GM19467 (cell line): ENCODE measurements at regions not wholly inside any gene's neighbourhood (a gene's known extent, or its start where the extent isn't known, plus 50 kb on each side); places are given as distances from the start of the nearest gene placed in this dataset.

ENCODE experiments used
- ATAC-seq: cut with Tn5 transposase; IDR thresholded peaks from one replicate; pipeline ENCODE4 v1.9.1; 2021; ENCODE audit warnings: mild to moderate bottlenecking, moderate library complexity; ENCODE audit not compliant: unreplicated experiment

DNA sequence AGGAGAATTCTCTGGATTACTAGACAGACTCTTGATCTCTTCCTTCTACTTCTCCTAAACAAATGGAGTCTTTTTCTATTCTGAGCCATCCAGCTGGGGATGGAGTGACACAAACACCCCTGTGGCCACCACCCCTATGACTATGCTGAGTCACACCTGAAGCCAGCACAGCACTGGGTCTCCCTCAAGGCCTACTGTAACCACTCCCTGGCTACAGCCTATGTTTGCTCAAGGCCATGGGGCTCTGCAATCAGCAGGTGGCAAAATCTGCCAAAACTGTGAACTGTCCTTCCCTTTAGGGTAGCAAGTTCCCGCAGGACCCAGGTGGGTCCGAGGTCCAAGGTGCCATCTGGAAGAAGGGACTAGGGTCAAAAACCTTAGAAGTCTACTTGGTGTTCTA lies 132.3 kb downstream of the TINAG start:
- no peak for ATAC-seq

DNA sequence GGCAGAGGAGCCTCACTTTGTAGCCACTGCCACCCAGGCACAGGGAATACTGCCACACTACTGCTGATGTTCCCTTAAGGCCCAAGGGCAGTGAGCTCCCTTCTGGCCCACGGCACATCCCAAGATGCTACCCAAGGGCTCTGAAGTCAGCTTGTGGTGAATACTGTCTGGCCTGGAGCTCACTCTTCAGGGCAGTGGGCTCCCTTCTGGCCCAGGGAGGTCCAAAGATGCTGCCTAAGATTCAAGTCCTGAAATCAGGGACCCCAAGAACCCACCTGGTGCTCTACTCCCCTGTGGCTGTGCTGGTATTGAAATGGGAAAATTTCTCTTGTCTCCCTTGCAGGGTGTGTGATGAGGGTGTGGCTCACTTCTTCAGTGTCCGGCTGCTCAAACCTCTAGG lies 132.8 kb downstream of the TINAG start:
- no peak for ATAC-seq

DNA sequence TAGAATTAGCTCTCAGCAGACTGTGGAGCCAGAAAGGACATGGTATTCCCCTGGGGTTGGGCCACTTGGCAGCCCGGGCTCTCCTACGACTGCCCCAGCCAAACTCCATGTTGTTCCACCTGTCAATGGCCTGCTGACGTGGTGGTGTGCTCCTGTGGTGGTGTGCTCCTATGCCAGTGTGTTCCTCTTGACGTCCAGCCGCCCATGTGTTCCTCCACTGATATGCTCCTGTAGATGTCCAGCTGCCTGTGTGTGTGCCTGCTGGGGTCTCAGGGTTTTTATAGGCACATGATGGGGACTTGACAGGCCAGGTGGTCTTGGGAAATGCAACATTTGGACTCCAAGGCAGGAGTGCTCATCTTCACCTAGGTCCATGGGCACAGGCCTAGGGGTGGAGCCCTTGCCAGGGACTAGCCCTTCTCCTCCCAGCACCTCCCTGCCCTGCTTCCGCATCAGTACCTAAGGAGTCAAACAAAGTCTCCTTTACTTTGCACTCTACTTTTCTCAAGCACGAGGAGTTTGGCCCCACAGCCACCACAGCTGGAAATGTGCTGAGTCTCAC lies 133.5 kb downstream of the TINAG start:
- ATAC-seq = no peak

DNA sequence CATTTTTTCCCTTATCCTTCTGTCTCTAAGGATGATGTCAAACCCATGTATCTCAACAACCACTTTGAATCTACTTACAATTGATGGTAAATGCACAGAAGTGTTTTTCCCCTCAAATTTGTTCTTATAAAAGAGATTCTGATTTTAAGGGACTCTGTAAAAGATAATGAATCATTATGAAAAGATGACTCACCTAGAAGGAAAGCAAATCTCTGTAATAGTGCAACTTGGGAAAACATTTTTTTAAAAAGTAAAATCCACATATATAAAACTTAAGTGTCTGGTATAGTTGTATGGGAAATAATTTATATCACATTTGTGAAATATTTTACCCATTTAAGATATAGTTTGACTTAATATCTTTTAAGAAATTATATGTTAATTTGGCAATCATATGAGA lies 137.0 kb downstream of the TINAG start:
- ATAC-seq = no peak

DNA sequence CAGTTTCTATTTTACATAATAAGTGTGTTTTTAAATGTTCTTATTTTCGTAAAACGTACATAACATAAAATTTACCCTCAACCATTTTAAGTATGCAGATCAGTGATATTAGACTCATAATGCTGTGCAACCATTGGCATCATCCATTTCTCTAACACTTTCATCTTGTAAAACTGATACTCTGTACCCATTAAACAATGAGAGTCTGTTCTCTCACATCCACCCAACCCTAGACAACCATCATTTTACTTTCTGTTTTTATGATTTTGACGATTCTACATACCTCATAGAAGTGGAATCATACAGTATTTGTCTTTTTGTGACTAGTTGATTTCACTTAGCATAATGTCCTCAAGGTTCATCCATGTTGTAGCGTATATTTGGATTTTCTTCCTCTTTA lies 140.4 kb downstream of the TINAG start:
- ATAC-seq = no peak

DNA sequence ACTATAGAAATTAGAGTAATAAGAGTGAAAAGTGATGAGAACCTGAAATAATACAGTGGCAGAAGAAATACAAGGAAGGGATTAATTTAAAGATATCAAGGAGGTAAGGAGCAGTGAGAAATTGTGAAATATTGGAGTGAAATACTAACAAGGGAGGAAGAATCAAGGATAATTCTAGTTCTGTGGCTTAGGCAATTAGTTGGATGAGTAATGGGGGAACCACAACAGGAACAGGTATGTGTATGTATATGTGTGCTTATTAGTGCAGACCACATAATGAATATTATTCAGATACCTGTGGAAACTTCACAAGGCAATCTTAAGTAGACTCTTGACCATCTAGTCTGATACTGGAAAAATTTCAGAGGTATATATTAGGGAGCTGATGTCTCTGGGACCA lies 143.3 kb downstream of the TINAG start:
- no peak for ATAC-seq

DNA sequence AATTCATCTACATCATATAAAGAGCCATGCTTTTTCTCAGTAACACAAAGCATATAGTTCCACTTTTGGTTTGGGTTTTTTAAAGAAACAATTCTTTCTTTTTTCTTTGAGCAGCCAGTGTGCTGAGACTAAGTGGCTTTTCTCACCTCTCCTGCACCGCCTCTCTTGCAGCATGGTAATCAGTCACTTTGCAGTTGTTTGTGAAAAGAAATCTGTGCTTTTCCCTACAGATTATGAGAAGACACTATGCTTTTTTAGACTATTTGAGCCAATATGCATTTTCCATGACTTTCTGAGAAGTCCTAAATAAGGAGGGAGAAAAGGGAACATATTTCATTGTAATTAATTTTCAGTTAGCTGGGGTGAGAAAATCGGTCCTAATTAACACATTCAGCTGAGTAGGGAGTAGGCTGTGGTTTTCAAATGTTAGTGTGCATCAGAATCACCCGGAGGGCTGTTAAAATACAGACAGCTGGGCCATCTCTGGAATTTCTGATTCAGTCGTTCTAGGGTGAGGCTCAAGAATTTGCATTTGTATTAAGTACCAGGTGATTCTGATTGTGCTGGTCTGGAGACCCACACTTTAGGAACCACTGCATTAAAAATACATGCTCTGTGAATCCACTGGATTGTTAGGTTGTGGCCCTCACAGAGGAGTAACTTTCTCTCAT lies 155.2 kb downstream of the TINAG start:
- no peak for ATAC-seq

DNA sequence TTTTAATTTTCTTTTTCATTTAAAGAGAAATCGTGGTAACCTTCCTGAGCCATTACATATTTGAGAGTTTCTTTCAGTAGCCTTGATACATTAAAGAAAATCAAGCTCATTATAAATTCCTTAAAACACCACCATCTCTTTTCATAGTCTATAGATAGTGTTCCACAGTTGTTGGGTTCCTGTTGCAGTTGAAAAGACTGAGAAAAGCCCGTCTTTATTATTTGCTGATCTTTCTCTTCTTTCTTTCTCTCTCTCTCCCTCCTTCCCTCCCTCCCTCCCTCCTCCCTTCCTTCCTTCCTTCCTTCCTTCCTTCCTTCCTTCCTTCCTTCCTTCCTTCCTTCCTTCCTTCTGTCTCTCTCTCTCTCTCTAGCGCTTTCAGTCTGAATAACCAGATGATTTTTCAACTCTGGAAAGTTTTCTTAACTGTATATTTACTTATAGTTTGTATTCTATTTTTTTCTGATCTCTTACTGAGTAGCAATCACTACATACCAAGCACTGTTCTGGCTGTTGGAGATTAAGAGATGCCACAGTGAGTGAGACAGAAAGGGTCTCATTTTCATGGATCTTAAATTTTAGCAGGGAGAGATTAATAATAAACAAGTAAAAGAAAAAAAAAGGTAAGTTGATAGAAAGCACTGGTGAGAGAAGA lies 157.5 kb downstream of the TINAG start:
- ATAC-seq = no peak

DNA sequence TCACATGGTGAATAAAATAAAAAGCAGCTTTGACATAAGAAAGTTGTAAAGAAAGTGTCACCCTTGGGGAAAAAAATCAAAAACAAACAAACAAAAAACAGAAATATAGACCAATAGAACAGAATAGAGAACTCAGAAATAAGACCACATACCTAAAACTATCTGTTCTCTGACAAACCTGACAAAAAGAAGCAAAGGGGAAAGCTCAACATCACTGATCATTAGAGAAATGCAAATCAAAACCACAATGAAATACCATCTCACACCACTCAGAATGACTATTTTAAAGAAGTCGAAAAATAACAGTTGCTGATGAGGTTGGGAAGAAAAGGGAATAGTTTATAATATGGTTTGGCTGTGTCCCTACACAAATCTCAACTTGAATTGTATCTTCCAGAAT lies 159.1 kb downstream of the TINAG start:
- ATAC-seq = no peak

DNA sequence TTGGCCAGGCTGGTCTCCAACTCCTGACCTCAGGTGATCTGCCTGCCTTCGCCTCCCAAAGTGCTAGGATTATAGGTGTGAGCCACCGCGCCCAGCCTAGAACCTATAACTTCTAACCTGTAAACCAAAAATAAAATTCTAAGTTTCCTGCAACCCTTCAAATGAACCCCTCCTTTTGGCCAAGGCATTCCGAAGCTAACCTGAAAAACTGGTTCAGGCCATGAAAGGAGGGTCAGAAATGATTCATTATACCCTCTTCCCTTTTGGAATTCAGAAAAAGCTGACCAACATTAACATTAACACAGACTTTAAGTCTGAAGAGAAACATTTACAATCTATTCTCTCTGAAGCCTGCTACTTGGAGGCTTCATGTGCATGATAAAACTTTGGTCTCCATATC lies 165.1 kb downstream of the TINAG start:
- ATAC-seq = no peak

DNA sequence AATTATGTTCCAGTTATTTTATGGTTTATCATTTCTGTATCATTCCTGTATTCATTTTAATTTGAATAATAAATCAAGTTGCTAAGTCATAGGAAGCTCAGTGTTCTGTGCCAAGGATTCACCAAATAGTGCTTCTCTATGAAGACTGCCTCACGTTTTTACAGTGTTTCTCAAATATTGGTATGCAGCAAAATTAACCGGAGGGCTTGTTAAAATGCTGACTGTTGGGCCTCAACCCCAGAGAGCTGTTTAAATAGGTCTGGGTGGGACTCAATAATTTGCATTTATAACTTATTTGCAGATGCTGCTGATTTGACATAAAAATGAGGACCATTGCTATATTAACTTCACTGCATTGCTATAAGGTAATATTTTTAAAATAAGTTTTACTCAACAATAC lies 166.7 kb downstream of the TINAG start:
- ATAC-seq = no peak

DNA sequence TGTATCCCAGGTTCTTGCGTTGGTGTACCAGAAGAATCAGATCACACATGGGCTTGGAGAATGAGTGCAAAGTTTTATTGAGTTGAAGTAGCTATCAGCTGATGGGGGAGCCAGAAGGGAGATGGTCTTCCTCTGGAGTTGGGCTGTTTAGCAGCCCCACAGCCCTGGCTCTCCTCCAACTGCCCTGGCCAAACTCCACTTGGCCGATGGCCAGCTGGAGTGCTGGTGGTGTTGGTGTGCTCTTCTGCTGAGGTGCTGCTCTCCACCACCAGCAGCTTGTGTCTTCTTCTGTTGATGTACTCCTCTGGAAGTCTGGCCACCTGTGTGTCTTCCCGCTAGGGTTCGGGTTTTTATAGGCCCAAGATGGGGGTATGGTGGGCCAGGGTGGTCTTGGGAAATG lies 172.8 kb downstream of the TINAG start:
- ATAC-seq = no peak

DNA sequence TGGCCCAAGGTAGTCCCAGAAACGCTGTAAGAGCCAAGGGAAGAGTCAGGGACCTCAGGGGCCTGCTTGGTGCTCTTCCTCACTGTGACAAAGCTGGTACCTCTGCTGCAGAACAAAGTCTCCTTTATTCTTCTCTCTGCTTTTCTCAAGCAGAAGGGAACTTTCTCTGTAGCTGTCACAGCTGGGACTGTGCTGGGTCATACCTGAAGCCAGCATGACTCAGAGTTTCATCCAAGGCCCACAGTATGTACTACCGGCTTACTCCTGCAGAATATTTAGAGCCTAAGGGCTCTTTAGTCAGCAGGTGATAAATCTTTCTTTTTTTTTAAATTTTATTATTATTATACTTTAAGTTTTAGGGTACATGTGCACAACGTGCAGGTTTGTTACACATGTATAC lies 183.2 kb downstream of the TINAG start:
- ATAC-seq = no peak

DNA sequence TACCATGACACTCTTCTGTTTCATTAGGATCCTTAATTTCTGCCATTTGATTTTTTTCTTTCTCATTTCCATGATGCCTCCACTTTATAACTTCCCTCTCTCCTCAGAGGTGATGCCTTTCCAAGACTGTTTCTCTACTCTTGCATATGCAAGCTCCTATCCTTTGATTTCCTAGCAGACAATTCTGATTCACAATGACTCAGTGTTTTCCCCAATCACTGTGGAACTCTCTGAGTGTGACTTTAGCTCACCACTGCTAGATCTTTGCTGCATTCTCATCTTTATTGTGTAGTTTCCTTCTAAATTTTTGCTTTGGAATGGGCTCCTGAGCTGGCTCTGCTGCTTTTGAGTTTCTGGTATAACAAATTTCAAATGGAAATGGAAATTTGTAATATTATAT lies 184.9 kb downstream of the TINAG start:
- no peak for ATAC-seq

DNA sequence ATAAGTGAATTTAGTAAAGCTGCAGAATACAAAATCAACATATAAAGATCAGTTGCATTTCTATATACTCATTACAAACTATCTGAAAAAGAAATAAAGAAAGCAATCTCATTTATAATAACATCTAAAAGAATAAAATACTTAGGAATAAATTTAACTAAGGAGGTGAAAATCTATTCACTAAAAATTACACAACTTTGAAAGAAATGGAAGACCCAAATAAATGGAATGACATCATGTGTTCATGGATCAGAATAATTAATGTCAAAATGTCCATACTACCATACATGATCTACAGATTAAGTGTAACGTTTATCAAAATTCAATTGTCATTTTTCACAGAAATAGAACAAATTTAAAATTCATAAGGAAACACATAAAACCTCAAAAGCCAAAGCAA lies 194.9 kb downstream of the TINAG start:
- no peak for ATAC-seq

DNA sequence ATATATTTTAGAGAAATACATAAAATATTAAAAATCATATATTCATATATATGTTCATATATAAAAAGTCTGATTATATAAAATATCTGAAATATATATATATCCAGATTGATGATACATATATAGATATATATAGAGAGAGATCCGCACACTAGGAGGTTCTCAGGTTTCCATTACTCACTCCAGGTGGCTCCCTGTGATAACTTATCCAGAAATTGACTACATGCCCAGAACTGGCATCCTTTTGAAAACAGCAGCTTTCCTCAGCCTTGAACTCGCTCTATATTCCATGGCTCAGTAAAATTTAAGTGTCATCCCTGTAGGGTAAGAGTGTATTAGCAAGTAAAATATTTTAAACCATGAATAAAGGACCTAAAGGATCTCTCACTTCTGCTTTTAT lies 206.8 kb downstream of the TINAG start:
- no peak for ATAC-seq

DNA sequence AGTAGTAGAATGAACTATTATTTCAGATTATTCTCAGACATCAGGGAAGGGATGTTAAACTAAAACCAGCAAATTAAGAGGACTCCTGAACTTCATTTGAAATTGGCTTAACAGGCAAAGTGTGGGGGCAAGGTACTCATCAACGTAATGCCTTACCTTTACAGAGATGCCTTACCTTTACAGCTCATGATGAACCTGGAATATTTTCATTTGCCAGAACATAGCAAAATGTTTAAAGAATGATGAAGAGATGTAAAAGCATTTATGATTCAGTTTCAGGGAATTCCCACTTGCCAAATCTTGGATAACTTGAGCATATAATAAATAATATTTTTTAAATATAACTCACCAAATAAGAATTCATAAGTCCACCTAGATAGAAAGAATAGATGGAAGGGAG lies 207.5 kb downstream of the TINAG start:
- ATAC-seq = no peak

DNA sequence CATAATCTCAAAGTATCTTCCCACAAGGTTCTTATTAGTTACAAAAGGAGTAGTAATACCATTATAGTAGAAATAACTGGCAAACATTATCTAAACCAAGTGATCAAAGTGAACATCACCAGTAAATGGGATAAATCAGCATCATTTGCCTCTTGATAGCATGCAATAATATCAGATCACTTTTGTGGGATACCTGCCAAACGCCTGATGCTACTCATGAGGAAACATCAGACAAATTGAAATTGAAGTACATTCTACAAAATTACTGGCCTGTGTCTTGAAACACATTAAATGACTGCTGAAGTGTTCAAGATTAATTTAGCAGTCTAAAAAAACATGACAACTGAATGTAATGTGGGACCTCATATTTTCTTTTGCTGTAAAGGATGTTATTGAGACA lies 208.1 kb downstream of the TINAG start:
- no peak for ATAC-seq

DNA sequence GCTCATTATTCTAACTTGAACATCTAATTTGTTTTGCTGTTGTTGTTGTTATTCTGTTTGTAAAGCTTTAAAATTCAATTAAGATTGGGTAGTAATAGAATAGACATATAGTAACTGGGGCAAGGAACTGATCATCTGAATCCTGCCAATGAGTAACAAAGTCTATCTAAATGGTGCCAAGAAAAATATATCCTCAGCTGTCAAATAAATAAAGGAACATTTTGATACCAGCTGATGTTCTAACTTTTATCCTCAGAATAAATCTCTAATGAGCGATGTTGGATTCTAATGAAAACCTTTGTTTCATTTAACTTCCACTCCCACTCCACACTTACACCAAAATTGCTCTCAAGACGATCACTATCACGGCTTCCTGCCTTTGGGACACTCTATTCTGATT lies 210.9 kb downstream of the TINAG start:
- no peak for ATAC-seq

DNA sequence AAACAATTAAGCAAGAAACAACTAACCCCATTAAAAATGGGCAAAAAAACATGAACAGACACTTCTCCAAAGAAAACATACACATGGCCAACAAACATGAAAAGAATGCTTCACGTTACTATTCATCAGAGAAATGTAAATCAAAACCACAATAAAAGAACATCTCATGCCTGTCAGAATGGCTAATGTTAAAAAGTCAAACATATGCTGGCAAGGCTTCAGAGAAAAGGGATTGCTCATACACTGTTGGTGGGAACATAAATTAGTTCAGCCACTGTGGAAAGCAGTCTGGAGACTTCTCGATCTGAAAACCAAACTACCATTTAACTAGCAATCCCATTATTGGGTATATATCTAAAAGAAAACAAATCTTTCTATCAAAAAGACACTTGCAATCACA lies 217.5 kb downstream of the TINAG start:
- ATAC-seq = no peak

DNA sequence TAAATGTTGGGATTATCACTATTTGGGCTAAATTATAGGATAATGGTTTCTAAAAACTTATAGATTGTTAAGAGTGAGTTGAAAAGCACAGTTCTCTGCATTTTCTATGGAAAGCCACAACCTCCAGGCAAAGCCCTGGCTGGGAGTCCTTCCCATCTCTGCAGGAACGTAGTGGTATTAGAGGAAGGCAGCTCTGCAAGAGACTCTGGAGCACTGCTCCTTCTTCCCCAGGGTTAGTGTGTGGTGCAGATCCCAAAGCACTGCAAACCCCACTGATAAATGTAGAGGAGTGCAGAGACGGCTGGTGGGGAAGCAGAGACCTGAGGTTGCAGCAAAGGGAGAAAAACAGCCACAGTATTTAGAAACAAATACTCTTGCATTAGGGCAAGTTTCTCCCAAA lies 225.3 kb downstream of the TINAG start:
- no peak for ATAC-seq

DNA sequence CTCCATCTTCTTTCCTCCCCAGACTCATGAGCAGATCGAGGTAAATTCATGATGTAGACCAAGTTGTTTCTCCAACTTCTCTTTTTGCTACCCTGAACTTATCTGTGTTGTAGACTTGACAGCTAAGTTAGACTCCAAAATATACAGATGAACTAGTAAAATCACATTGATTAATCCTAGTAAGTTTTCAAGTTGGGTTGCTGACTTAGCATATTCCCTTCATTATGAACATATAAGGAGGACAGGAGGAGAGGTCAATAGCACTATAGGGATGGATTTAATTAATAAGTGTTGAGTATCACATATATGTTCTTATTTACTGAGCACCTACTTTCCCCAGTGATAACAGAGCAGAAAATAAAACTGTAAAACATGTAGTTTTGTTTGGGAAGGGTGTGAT lies 227.3 kb downstream of the TINAG start:
- no peak for ATAC-seq

DNA sequence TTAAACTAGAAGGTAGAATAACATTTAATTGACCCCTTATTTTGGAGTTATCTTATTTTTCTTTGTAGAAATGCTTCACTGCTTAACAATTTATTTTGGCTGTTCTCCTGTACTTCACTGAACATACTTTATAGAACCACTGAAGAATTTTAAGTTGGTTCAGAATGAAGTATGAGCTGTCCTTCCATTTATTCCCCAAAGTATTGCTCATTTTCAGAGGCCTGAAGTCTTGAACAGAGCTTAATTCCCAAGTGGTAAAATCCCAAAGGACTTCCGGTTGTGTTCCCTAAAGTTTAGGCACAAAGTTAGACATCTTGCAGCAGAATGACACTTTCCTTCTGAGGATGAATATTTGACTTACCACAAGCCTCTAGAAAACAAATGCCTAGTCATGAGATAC lies 233.3 kb downstream of the TINAG start:
- no peak for ATAC-seq
